Kidney tubule cell (primary cell): ENCODE measurements at regions not wholly inside any gene's neighbourhood (a gene's known extent, or its start where the extent isn't known, plus 50 kb on each side); places are given as distances from the start of the nearest gene placed in this dataset.
"Not testable (repeated sequence)": the region's sequence is repeated elsewhere in the genome, so short reads cannot be mapped to it uniquely, and the experiment has no call there.

ENCODE experiments used
- DNase-seq: peaks from one replicate; pipeline ENCODE4 v3.0.0-alpha.2; 2018; ENCODE audit warnings: low spot score

DNA sequence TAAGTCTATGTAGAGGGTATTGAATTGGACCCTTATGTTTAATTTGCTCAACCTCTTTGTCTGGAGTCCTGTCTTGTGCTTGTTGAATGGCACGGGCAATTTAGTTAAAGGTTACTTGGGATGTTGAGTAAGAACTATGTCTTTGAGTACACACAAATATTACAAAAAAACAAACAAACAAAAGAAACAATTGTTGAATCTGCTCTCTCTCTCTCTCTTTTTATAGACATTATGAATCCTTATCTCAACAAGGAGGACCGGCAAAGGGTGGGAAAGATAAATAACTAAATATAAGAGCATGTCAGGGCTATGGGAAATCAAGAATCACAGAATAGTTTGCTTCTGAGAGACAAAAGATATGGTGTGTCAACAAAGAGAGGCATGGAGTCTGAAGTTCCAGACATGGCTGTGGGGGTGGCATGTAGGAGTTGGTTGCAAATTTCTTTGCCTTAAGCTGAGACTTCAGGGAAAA lies 608.6 kb downstream of the UTRN start:
- DNase-seq, result no peak

DNA sequence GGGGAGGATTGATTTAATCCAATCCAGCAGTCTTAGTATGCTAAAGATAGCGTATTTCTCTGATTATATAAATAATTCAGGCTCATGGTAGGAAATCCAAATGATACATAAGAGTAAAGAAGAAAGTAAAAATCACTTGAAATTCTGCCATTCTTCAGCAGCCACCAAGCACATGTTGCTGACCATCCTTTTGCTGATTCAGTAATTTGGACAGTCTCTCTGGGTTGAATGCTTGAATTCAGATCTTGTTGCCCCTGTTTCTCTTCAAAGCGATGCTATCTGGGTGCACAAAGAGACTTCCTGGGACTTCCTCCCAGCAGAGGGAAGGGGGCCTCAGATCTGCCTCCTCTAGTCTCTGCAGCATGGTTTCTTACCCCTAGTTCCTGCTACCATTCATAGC lies 609.1 kb downstream of the UTRN start:
- DNase-seq, result no peak

DNA sequence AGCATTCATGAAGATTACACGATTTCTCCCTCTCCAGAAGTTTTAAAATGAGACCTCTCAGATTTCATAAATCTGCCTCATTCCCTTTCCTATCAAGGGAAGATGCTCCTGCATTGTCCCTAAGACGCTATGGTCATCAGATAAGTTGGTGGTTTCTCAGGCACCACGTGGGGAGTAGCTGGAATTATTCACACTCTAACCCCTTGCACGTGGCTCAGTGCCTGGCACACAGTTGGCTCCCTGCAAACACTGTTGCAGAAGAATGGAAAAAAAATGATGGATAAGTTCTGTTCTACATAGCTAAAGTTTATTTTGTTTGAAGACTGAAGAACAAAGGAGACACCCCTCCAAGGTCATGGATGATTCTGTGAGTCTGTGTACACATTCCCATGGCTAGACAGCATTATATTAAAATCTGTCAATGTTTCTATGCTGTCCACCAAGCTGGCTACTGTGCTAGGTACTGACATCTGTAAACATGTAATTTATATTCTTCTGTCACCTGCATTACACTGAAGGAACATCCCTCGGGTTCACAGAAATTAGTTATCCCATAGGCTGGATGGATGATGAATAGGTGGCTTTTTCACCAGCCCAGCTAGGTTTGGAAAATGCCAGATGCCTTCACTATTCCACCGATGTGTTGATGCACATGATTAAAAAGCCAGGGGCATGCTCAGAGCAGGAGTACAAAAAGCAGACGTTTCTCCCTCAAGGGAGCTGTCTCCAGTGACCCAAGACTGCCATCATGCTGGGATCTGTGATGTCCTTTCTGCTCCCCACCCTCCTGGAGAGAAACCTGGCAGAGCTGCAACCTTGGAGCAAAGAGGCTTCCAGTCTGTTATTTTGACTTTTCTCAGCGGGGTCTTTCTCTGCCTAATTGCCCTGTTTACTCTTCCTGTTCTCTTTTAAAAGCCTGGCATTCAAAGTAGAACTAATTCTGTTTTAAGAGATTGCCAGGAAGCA lies 610.5 kb downstream of the UTRN start:
- DNase-seq, result no peak

DNA sequence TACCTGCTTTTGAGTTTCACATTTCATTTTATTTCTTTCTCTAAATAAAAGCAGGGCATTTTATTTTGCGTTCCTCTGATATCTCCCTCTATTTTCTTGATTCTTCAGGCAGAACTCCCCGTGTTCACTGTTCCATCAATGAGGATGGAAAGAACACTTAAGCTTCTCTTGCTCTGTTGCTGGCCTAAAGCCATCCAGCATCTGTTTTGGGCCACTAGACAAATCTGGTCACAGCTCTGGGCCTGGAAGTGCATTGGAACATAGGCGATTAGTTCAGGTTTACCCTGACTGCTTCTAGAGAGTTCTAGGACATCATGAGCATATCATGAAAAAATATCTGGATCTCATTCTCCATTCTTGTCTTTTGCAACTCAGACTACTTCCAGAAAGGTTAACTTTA lies 611.2 kb downstream of the UTRN start:
- DNase-seq, result no peak

DNA sequence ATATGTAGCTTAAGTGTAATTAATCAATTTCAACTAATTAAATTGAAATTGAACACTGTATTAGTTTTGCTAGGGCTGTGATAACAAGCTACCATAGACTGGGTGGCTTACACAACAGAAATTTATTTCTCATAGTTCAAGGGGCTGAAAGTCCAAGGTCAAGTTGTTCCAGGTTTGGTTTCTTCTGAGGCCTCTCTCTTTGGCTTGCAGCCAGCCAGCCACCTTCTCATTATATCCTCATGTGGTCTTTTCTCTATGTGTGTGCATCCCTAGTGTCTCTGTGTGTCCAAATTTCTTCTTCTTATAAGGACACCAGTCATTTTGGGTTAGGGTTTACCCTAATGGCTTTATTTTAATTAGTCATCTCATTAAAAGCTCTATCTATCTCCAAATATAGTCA lies 611.7 kb downstream of the UTRN start:
- DNase-seq, result peak; percentile 15

DNA sequence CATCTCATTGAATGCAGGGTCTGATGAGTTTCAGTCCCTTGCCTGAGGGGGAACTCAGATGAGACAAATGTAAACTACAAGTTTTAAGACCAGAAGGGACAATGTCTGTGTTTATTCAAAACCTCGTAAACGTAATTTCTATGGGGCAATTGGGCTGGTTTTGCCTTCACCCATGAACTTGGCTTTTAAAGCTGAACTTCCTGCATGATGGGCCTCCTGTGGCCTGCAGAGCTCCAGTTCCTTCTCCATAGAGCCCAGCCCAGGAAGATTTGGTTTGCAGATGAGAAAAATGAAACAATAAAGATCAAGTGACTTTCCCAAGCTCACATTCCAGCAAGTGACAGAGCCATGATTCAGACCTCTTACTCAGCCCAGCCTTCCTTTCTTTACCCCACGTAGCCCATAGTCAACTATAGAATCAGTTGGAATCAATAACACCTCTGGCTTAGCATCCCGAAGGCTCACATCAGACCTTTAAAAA lies 612.3 kb downstream of the UTRN start:
- DNase-seq, result peak; percentile 94

DNA sequence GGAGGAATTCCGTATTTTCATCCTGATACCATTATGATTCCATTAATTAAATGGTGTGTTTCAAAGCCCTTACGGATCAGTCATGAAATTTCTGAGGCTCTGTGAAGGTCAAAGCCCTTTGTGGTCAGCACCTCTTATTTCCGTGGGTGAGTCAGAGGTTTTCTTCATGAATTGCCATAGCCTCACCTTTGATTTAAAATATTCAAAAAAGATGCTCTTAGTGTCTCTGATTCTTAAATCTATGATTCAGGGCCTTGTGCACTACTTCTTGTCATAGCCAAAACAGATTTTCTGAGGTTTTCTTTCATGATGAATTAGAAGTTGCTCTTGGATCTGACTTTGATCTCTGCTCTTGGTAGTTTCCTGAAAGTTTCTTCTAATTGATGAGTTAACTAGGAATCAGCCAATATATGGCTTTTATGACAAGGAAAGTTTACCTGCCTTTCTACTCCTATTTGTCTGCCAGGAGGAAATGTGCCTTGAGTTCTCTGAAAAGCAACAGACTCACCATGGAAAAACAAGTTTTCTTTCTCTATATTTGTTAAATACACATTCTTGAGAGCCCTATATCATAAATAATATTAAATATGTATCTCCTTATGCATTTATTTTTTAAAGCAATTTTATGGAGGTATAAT lies 613.0 kb downstream of the UTRN start:
- DNase-seq, result peak; percentile 88

DNA sequence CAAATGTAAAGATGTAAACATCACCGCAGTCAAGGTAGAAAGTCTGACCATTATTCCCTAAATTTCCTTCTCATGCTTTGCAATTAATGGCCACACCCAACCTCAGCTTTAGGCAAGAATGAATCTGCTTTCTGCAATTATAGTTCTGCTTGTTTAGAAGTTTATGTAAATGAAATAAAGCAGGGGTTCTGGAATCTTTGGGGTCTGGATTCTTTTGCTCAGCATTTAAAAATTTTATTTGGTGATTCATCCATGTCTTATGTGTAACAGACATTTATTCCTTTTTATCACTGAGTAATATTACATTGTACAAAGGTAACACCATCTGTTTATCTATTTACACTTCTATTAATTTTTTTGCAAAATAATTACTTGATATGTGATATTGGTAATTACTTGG lies 613.6 kb downstream of the UTRN start:
- no peak for DNase-seq

DNA sequence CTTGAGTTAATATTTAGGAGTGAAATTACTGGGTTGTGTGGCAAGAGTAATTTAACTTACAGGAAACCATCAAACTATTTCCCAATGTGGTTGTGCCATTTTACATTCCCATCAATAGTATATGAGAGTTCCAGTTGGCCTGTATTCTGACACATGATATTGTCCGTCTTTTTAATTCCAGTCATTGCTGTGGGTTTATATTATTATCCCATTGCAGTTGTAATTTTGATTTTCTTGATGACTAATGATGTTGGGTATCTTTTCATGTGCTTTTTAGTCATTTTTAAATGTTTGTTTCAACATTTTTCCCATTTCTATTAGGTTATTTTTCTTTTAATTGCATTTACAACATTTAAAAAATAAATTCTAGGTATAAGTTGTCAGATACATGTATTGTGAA lies 614.0 kb downstream of the UTRN start:
- no peak for DNase-seq

DNA sequence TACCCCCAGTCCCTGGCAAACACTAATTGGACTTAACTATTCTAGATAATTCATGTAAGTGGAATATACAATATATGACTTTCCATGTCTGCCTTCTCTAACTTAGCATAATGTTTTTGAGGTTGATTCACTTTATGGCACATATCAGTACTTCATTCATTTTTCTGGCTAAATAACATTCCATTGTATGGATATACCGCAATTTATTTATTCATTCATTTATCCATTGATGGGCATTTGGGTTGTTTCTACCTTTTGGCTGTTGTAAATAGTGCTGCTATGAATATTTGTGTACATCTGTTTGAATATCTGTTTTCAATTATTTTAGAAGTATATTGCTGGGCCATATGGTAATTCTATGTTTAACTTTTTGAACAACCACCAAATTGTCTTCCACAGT lies 616.3 kb downstream of the UTRN start:
- DNase-seq, result no peak

DNA sequence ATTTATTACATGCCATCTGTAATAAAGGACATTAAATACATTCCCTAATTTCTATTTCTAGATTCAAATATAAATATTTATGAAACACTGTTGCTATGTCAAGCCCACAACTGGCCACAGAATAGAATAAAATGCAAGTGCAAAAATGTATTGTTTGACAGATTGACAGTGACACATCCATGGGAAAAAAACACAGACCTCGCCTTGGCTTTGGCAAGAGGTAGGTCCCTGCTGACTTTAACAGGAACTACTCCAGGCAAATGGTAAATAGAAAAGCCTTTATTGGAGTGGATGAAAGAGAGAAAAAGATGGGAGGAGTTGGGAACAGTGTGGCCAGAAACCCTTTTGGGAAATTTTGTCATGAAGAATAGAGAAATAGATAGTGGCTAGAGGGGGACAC lies 622.9 kb downstream of the UTRN start:
- DNase-seq, result no peak

DNA sequence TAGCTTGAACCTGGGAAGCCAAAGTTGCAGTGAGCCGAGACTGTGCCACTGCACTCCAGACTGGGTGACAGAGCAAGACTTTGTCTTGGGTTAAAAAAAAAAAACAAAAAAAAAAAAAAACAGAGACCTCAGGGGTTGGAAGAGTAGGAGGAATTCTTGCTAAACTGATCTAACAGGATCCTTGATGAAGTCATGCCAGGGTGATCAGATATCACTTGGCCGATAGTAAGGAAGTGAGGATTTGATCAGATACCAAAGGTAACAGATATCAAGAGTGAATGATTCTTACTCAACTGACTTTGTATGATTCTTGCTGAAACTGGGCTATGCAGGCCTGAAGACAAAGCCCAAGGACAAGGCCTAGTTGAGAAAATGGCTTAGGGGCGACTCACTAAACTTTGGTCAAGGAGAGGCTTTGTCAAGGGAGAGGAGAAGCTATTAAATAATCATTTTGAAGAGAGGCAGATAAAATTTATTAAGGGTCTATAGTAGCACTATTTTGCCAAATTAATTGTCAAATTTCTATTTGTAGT lies 624.7 kb downstream of the UTRN start:
- DNase-seq, result peak; percentile 51

DNA sequence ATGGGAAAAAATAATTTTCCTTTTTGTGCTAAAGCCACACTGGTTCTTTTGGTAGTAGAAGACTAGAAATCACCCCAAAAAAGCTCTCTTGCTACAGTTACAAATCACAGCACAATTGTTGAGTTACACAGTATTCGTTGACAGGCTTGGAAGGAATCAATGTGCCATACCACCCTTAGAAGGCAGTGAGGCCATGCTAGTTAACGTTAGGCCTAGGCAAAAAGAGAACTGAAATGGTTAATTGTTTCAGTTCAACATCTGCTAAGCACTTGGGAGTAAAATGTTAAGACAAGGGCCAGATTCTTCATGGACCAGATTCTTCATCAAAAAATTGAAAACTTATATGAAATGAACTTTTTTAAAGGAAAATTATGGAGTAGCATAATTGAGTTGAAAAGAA lies 626.2 kb downstream of the UTRN start:
- no peak for DNase-seq

DNA sequence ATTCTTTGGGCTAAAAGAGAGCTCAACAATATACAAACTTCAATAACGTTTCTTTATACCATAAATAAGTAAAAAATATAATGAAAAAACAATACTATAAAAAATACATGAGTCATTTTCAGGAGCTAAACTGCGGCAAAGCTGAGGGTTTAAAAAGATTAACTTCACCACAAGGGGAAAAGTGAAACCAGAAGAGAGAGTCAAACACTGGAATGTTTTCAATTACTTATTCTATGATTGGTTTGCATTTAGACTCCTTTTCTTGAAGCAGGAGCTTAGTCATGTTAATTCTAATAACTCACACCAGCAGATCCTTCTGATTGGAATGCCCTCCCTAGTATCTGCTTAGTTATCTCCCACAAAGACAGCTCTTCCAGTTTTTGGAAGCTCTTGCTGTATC lies 627.3 kb downstream of the UTRN start:
- DNase-seq, result peak; percentile 81

DNA sequence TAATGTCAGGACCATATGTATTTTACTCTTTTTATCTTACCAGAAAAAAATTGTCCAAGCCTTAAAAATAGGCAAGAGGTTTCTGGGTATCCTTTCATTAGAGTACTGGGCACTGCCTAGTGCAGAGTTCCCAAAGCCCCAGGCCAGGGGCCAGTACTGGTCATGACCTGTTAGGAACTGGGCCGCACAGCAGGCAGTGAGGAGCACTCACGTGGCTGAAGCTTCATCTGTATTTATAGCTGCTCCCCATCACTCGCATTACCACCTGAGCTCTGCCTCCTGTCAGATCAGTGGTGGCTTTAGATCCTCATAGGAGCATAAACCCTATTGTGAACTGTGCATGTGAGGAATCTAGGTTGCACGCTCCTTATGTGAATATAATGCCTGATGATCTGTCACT lies 632.9 kb downstream of the UTRN start:
- DNase-seq, result no peak

DNA sequence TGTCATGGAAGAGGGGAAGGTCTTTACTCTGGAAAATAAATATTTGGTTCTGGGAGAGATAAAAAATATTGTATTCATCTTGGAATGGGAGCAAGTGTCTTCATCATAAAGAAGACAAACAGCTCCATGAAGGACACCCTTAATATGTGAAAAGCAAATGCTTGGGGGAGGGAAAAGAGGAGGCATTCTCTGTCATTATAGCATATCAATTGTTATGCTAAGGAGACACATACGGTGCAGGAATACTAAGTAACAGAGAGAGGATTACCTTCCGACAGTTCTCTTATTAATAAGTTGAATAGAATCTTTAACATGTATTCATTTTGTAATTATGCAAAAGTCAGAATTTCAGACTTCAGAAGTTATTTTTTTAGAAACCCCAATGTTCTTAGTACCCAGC lies 634.4 kb downstream of the UTRN start:
- no peak for DNase-seq

DNA sequence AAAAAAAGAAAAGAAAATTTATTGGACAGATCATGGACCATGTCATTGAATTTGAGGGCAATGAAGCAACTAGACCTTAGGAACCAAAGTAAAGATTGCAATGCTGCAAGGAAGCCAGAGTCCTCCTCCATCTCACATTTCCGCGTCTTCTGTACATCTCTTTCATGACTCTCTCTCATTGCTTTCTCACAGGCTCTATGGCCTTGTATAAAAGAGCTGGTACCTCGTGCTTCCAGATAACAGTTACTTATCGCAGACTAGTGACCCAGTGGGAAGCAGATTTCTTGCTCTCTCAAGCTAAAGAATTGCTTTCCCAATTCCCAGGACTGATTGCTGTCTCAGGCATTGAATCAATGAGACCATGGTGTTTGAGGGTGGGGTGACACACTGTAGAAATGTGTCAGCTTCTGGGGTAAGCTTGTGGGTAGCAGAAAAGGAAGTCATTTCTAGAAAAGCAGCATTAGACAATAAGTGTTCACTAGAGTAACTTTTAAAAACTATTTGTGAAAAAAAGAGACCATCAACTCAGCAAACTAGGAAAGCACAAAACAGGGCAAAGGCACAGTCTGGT lies 635.3 kb downstream of the UTRN start:
- DNase-seq, result peak; percentile 47

DNA sequence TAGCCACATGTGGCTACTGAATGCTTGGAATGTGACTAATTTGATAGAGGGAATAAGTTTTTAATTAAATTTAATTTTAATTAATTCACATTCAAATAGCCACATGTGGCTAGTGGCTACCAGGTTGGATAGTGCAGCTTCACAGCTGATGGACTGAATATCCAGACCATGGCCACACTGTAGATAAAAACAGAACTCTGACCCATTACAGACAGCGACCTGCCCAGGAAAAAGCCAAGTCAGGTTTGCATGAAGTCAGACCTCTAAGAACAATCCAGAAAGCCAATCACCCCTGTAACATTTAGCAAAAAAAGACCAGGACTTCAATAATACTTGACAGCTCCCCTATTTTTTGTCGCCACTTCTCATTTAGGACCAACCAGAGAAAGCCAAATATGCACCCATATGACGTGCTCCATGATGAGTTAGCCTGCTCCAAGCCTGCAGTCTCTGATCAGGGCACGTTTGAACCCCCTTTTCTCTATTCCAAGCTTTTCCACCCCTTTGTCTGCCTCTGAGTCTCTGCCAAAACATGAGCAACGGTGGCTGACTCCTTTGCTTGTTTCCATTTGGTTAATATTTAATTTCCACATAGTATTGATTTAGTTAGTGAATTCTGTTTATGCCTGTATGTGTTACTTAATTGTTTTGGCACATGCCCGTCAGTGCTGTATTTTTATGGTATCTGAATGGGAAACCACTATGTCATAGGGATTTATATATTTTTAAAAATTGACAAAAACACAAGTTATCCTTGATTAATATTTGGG lies 636.3 kb downstream of the UTRN start:
- peak; percentile 72 for DNase-seq

DNA sequence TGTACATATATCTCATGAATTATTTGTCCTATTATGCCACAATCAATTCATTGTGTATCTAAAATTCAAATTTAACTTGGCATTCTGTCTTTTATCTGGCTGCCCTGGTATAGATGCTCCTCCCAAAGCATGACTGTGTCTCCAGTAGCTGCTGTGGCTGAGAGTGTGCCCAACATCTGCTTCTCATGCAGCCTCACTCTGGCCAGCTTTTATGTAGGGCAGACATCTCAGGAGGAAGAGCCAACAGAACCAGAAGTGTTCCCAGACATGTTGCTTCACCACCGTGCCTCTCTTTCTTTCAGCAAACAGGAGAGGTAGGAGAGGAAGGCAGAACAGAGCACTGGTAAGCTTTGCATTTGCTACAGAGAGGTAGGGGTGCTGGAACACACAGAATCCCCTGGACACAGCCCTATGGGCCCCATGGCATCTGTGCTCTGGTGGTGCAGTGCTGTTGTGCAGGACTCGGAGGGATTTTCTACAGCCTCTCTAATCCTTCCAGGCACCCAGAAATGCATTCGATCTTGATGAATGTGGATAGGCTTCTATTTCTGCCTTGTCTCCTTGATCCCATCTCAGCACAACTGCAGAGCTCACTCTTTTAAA lies 637.1 kb downstream of the UTRN start:
- peak; percentile 23 for DNase-seq

DNA sequence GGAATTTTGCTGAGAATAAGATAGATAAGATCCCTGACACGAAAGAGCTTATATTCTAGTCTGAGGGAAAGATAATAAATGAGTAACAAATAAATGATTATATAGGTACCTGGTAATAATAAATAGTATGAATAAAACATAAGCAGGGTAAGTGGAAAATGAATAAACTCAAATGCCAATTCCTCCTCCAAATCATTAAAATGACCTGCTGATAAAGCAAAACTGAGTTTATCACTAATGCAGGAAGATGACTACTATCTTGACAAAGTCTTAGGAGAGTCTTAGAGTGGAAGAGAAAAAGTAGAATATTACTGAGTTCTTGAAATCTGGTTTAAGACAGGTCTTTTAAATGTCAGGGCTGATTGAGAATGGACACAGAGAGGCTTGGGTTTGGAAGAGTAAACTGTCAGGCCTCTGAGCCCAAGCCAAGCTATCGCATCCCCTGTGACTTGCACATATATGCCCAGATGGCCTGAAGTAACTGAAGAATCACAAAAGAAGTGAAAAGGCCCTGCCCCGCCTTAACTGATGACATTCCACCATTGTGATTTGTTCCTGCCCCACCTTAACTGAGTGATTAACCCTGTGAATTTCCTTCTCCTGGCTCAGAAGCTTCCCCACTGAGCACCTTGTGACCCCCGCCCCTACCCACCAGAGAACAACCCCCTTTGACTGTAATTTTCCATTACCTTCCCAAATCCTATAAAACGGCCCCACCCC lies 637.8 kb downstream of the UTRN start:
- not testable (repeated sequence) for DNase-seq

DNA sequence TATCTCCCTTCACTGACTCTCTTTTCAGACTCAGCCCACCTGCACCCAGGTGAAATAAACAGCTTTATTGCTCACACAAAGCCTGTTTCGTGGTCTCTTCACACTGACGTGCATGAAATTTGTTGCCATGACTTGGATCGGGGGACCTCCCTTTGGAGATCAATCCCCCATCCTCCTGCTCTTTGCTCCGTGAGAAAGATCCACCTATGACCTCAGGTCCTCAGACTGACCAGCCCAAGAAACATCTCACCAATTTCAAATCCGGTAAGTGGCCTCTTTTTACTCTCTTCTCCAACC lies 638.3 kb downstream of the UTRN start:
- DNase-seq, result not testable (repeated sequence)
